CD4-positive, alpha-beta memory T cell (primary cell): ENCODE measurements at regions not wholly inside any gene's neighbourhood (a gene's known extent, or its start where the extent isn't known, plus 50 kb on each side); places are given as distances from the start of the nearest gene placed in this dataset.

Experiments used
- CTCF ChIA-PET: fragments of 350-600 bp; sonication (Branson Sonifier 250); formaldehyde crosslinking; loops from one replicate; lab custom pipeline; 2021; ENCODE audit warnings: inconsistent platforms; ENCODE audit not compliant: partially characterized antibody; lab: Charles Lee
- POLR2A ChIA-PET: fragments of 350-600 bp; sonication (Branson Sonifier 250); formaldehyde crosslinking; loops from one replicate; lab custom pipeline; 2021; ENCODE audit not compliant: partially characterized antibody; lab: Charles Lee
- DNase-seq, 5 donors: peaks; one replicate each; pipeline versions ENCODE4 v3.0.0 to v3.0.0-alpha.2; 2020 to 2022; ENCODE audit warnings: mixed read lengths in 1 of 5
- H3K27ac ChIP-seq: one replicate; pipeline ENCODE4 v1.7.0; 2013; ENCODE audit warnings: low read depth, low read length
- H3K27me3 ChIP-seq: 2 replicates; pipeline ENCODE4 v1.7.0; 2013; ENCODE audit warnings: mild to moderate bottlenecking, low read length, moderate library complexity; ENCODE audit not compliant: insufficient read depth
- H3K36me3 ChIP-seq: 2 replicates; pipeline ENCODE4 v1.7.0; 2013; ENCODE audit warnings: mild to moderate bottlenecking, low read length, moderate library complexity; ENCODE audit not compliant: insufficient read depth
- H3K4me1 ChIP-seq: 2 replicates; pipeline ENCODE4 v1.7.0; 2013; ENCODE audit warnings: mild to moderate bottlenecking, low read length, moderate library complexity; ENCODE audit not compliant: insufficient read depth
- H3K4me3 ChIP-seq, 2 donors: one replicate each; pipeline ENCODE4 v1.7.0; 2013; ENCODE audit warnings: low read length in 2 of 2, mild to moderate bottlenecking in 1 of 2
- H3K9me3 ChIP-seq, 2 donors: one replicate each; pipeline ENCODE4 v1.7.0; 2013; ENCODE audit warnings: low read length in 2 of 2, control low read depth in 1 of 2; ENCODE audit not compliant: control insufficient read depth in 1 of 2
- H3K27ac Mint-ChIP-seq, 7 donors: one replicate each; pipeline ENCODE4 v1.8.0; 2020 to 2021; ENCODE audit warnings: mixed read lengths in 7 of 7, mild to moderate bottlenecking in 6 of 7, inconsistent platforms in 3 of 7, moderate library complexity in 3 of 7
- H3K27me3 Mint-ChIP-seq, 2 donors: one replicate each; pipeline ENCODE4 v1.8.0; 2020 to 2021; ENCODE audit warnings: mixed read lengths in 2 of 2
- H3K36me3 Mint-ChIP-seq, 2 donors: one replicate each; pipeline ENCODE4 v1.8.0; 2020 to 2021; ENCODE audit warnings: mixed read lengths in 2 of 2, inconsistent platforms in 1 of 2, mild to moderate bottlenecking in 1 of 2
- H3K4me1 Mint-ChIP-seq, 4 donors: one replicate each; pipeline ENCODE4 v1.8.0; 2020 to 2021; ENCODE audit warnings: mixed read lengths in 4 of 4, mild to moderate bottlenecking in 1 of 4
- H3K4me3 Mint-ChIP-seq, 8 donors: one replicate each; pipeline ENCODE4 v1.8.0; 2020 to 2021; ENCODE audit warnings: mixed read lengths in 8 of 8, mild to moderate bottlenecking in 7 of 8, moderate library complexity in 6 of 8, inconsistent platforms in 3 of 8
- H3K9me3 Mint-ChIP-seq, 8 donors: one replicate each; pipeline ENCODE4 v1.8.0; 2020 to 2021; ENCODE audit warnings: mixed read lengths in 8 of 8, mild to moderate bottlenecking in 5 of 8, inconsistent platforms in 3 of 8, moderate library complexity in 1 of 8
- intact Hi-C: fragments of 100-400 bp; cut with micrococcal nuclease; formaldehyde crosslinking; loops from one replicate; pipeline ENCODE4 v1.15.1; 2023

GRCh38 chr15:81532001-81532400 is 158.0 kb upstream of the TMC3 start:
- no peaks in the 10 kb centered on the region for H3K27me3 ChIP-seq
- H3K4me3 ChIP-seq, result no peak overlapping the region
- no peaks in the 10 kb centered on the region for H3K36me3 Mint-ChIP-seq
- no peaks in the 10 kb centered on the region for H3K9me3 ChIP-seq
- no peaks in the 10 kb centered on the region for H3K4me1 ChIP-seq
- CTCF ChIA-PET, result no interaction called here
- H3K9me3 Mint-ChIP-seq, result peaks cover 0 to 2% (median 0%) of the 10 kb centered on the region in 8 donors
- no peaks in the 10 kb centered on the region for H3K4me1 Mint-ChIP-seq
- no peaks in the 10 kb centered on the region for H3K36me3 ChIP-seq
- H3K4me3 Mint-ChIP-seq, result no peak overlapping the region
- POLR2A ChIA-PET, result no interaction called here
- H3K27ac Mint-ChIP-seq, result no peak overlapping the region
- peaks cover 10% of the 10 kb centered on the region in 2 donors for H3K27me3 Mint-ChIP-seq
- intact Hi-C loops, result no loop called here
- no peak for DNase-seq
- no peak overlapping the region for H3K27ac ChIP-seq

DNA sequence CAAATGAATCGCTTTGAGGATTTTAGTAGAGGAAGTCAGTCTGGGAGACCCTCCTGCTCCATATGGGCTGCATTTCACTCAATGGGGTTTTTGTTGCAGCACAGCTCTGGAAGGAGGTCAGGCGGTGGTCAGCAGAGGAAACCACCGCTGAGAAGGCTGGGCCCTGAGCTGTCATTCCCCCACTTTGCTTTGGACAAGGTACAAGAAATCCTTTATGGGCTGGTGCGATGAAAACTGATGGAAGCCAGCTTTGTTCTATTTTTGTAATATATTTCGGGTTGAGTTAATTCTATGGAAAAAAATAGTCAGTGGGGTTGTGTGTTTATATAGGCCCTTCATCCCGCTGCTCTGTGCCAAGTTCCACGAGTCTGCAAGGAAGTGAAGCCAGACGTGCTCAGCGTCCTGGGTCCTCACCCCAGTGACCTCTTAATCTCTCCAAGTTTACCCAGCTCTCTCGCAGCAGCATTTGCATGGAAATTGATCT is 157.1 kb upstream of the TMC3 start:
- no peak overlapping the region for H3K27ac Mint-ChIP-seq
- H3K9me3 Mint-ChIP-seq, result peaks cover 0 to 2% (median 0%) of the 10 kb centered on the region in 8 donors
- Histone ChIP-seq H3K27ac (no peak overlapping the region), H3K27me3 (no peaks in the 10 kb centered on the region), H3K4me1 (no peaks in the 10 kb centered on the region), H3K4me3 (no peak overlapping the region), H3K36me3 (no peaks in the 10 kb centered on the region), H3K9me3 (no peaks in the 10 kb centered on the region)
- intact Hi-C loops, result no loop called here
- DNase-seq, result no peak
- H3K27me3 Mint-ChIP-seq, result peaks cover 9 to 10% of the 10 kb centered on the region in 2 donors
- no peaks in the 10 kb centered on the region for H3K4me1 Mint-ChIP-seq
- H3K36me3 Mint-ChIP-seq, result no peaks in the 10 kb centered on the region
- POLR2A ChIA-PET, result no interaction called here
- H3K4me3 Mint-ChIP-seq, result no peak overlapping the region
- CTCF ChIA-PET, result no interaction called here

DNA sequence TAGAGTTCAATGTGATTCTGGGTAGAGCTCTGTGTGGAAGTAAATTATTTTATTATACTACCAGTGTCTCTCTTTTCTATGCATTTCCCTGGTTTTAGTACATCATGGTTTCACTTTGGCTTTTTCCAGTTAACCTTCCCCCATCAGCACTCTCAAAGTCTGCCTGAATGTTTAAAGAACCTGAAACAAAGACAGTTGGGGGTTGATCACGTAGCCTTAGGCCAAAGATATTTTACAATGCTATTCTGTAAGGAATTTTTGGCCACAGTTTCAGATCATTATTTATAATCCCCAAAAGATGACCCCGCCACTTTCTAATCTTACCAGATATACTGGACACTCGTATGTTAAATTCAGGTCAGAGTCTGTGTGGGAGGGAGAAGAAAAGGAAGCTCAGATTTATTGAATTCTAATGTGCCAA is 156.3 kb upstream of the TMC3 start:
- Histone ChIP-seq H3K27me3 (no peaks in the 10 kb centered on the region), H3K36me3 (no peaks in the 10 kb centered on the region), H3K4me3 (no peak overlapping the region), H3K4me1 (no peaks in the 10 kb centered on the region), H3K27ac (no peak overlapping the region), H3K9me3 (no peaks in the 10 kb centered on the region)
- ChIA-PET CTCF (no interaction called here), POLR2A (no interaction called here)
- no peak for DNase-seq
- Mint-ChIP-seq H3K4me1 (no peaks in the 10 kb centered on the region), H3K36me3 (no peaks in the 10 kb centered on the region), H3K27me3 (peaks cover 8 to 9% of the 10 kb centered on the region in 2 donors), H3K4me3 (no peak overlapping the region), H3K9me3 (peaks cover 0 to 2% (median 0%) of the 10 kb centered on the region in 8 donors), H3K27ac (no peak overlapping the region)
- intact Hi-C loops, result no loop called here

DNA sequence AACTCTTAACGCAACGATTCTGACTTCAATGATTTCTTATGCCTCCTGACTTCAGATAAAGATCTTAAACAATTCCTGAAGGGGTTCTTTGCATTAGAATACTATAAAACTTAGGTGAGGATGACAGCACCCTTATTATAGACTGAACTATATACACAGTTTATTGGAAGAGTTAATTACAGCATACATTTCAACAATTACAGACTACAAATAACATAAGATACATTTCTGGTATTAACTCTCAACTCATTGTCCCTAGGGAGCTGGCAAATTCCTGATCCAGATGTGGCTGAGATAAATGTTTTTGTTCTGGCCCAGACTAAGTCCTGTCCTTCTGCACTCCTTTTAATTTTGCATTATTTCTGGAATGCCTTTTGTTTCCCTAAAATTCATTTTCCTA is 155.5 kb upstream of the TMC3 start:
- Mint-ChIP-seq H3K27ac (no peak overlapping the region), H3K4me1 (no peaks in the 10 kb centered on the region), H3K36me3 (no peaks in the 10 kb centered on the region), H3K9me3 (peaks cover 0 to 2% (median 0%) of the 10 kb centered on the region in 8 donors), H3K4me3 (no peak overlapping the region), H3K27me3 (peaks cover 6 to 7% of the 10 kb centered on the region in 2 donors)
- Histone ChIP-seq H3K36me3 (no peaks in the 10 kb centered on the region), H3K27ac (no peak overlapping the region), H3K4me3 (no peak overlapping the region), H3K27me3 (no peaks in the 10 kb centered on the region), H3K4me1 (no peaks in the 10 kb centered on the region), H3K9me3 (no peaks in the 10 kb centered on the region)
- ChIA-PET CTCF (no interaction called here), POLR2A (no interaction called here)
- DNase-seq, result no peak
- intact Hi-C loops, result no loop called here

DNA sequence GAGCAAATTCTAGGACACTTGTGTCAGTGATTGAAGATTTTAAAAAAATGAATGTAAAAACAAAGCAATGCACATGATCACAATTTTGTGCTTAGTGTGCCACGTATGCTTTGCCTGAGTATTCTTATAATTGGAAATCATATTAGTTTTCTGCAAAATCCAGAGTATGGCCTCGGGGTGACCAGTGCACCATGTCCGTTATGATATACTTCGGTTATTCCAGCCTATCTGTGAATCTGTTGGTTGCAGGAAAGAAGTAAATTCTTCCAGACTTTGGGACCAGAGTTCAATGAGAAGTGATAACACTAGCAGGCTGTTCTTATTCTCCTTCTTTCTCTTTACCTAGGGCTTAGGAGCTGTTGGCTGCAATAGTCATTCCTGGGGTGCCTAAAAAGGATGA is 152.0 kb upstream of the TMC3 start:
- Histone ChIP-seq H3K4me3 (no peak overlapping the region), H3K36me3 (no peaks in the 10 kb centered on the region), H3K27ac (no peak overlapping the region), H3K4me1 (no peaks in the 10 kb centered on the region), H3K9me3 (no peaks in the 10 kb centered on the region), H3K27me3 (no peaks in the 10 kb centered on the region)
- no peaks in the 10 kb centered on the region for H3K4me1 Mint-ChIP-seq
- intact Hi-C loops, result no loop called here
- H3K27ac Mint-ChIP-seq, result no peak overlapping the region
- ChIA-PET CTCF (no interaction called here), POLR2A (no interaction called here)
- H3K36me3 Mint-ChIP-seq, result no peaks in the 10 kb centered on the region
- H3K9me3 Mint-ChIP-seq, result peaks cover 0 to 4% (median 0%) of the 10 kb centered on the region in 8 donors
- H3K27me3 Mint-ChIP-seq, result peaks cover 0 to 9% of the 10 kb centered on the region in 2 donors
- no peak overlapping the region for H3K4me3 Mint-ChIP-seq
- DNase-seq, result no peak

- Mint-ChIP-seq H3K27ac (peak overlapping the region in 1 of 7 donors; percentile 12), H3K27me3 (peaks cover 0 to 13% of the 10 kb centered on the region in 2 donors), H3K36me3 (no peaks in the 10 kb centered on the region), H3K4me1 (no peaks in the 10 kb centered on the region), H3K4me3 (no peak overlapping the region), H3K9me3 (peaks cover 0 to 4% (median 0%) of the 10 kb centered on the region in 8 donors)
- intact Hi-C loops, result no loop called here
- Histone ChIP-seq H3K9me3 (no peaks in the 10 kb centered on the region), H3K36me3 (no peaks in the 10 kb centered on the region), H3K27ac (no peak overlapping the region), H3K4me1 (no peaks in the 10 kb centered on the region), H3K4me3 (no peak overlapping the region), H3K27me3 (no peaks in the 10 kb centered on the region)
- DNase-seq, result no peak
- CTCF ChIA-PET, result no interaction called here
- POLR2A ChIA-PET, result no interaction called here
These were observed 150.5 kb upstream of the TMC3 start for GRCh38 chr15:81524496-81524895.

DNA sequence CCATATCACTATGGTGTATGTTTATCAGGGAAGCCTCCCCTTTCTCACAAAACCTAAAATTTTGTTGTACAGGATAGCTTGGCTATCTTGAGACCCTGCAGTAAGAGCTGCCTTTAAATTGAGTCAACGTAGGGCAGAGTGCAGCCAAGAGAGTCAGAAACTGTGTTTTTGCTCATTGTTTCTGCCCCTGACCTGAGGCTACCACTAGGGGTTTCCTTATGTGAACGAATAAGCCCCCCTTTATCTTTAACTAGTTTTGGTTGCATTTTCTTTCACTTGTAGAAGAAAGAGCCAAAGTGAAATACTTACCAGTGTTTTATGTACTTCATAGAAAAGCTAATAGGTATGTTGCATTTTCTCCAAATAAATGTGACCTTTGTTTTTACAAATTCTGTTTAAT is 149.9 kb upstream of the TMC3 start:
- no peak for DNase-seq
- no peak overlapping the region for H3K27ac Mint-ChIP-seq
- H3K4me3 Mint-ChIP-seq, result no peak overlapping the region
- H3K27me3 Mint-ChIP-seq, result peaks cover 0 to 15% of the 10 kb centered on the region in 2 donors
- POLR2A ChIA-PET, result no interaction called here
- H3K4me3 ChIP-seq, result no peak overlapping the region
- H3K27ac ChIP-seq, result no peak overlapping the region
- H3K9me3 ChIP-seq, result no peaks in the 10 kb centered on the region
- H3K27me3 ChIP-seq, result no peaks in the 10 kb centered on the region
- intact Hi-C loops, result no loop called here
- CTCF ChIA-PET, result no interaction called here
- no peaks in the 10 kb centered on the region for H3K4me1 ChIP-seq
- H3K36me3 Mint-ChIP-seq, result no peaks in the 10 kb centered on the region
- no peaks in the 10 kb centered on the region for H3K36me3 ChIP-seq
- peaks cover 0 to 4% (median 0%) of the 10 kb centered on the region in 8 donors for H3K9me3 Mint-ChIP-seq
- no peaks in the 10 kb centered on the region for H3K4me1 Mint-ChIP-seq

- Mint-ChIP-seq H3K27ac (no peak overlapping the region), H3K9me3 (peaks cover 0 to 2% (median 0%) of the 10 kb centered on the region in 8 donors), H3K4me3 (no peak overlapping the region), H3K4me1 (no peaks in the 10 kb centered on the region), H3K36me3 (no peaks in the 10 kb centered on the region), H3K27me3 (peaks cover 9 to 19% of the 10 kb centered on the region in 2 donors)
- Histone ChIP-seq H3K27me3 (no peaks in the 10 kb centered on the region), H3K4me3 (no peak overlapping the region), H3K36me3 (no peaks in the 10 kb centered on the region), H3K9me3 (no peaks in the 10 kb centered on the region), H3K4me1 (no peaks in the 10 kb centered on the region), H3K27ac (no peak overlapping the region)
- intact Hi-C loops, result no loop called here
- DNase-seq, result no peak
- ChIA-PET CTCF (no interaction called here), POLR2A (no interaction called here)
These were observed 146.5 kb upstream of the TMC3 start for GRCh38 chr15:81520480-81520879.
